Left ventricle myocardium inferior (tissue), 1 donor: ENCODE measurements at regions not wholly inside any gene's neighbourhood (a gene's known extent, or its start where the extent isn't known, plus 50 kb on each side); places are given as distances from the start of the nearest gene placed in this dataset.

Experiments
- DNase-seq: peaks from one replicate; pipeline ENCODE4 v3.0.0-alpha.2; 2020
- H3K27ac ChIP-seq: fragments of 200-600 bp; replicated peaks from 2 replicates; pipeline ENCODE4 v1.8.0; 2021
- H3K27me3 ChIP-seq: fragments of 200-600 bp; 2 replicates; pipeline ENCODE4 v1.8.0; 2021; ENCODE audit warnings: low read depth
- H3K36me3 ChIP-seq: fragments of 200-600 bp; 2 replicates; pipeline ENCODE4 v1.8.0; 2021
- H3K4me1 ChIP-seq: fragments of 200-600 bp; 2 replicates; pipeline ENCODE4 v1.8.0; 2021
- H3K4me3 ChIP-seq: fragments of 200-600 bp; 2 replicates; pipeline ENCODE4 v1.8.0; 2021; ENCODE audit warnings: mild to moderate bottlenecking, moderate library complexity
- H3K9me3 ChIP-seq: fragments of 200-600 bp; replicated peaks from 2 replicates; pipeline ENCODE4 v1.8.0; 2021
- intact Hi-C: fragments of 100-400 bp; cut with micrococcal nuclease; formaldehyde crosslinking; loops from one replicate; pipeline ENCODE4 v1.11.0; 2022
- TF ChIP-seq, protein P1 (sequence below): fragments of 200-600 bp; IDR thresholded peaks from 2 replicates; pipeline ENCODE4 v1.8.0; 2021; ENCODE audit warnings: antibody characterized with exemption, mild to moderate bottlenecking, borderline replicate concordance
- donor health status: DM: no; HTN: yes; CAD: no; lungs with severe emphysema.

- H3K27ac ChIP-seq: no peak overlapping the region
- H3K4me1 ChIP-seq: no peaks in the 10 kb centered on the region
- no peak overlapping the region for H3K4me3 ChIP-seq
- DNase-seq: no peak
- peaks cover 15% of the 10 kb centered on the region for H3K9me3 ChIP-seq
- no peaks in the 10 kb centered on the region for H3K27me3 ChIP-seq
- TF ChIP-seq, protein P1, sequence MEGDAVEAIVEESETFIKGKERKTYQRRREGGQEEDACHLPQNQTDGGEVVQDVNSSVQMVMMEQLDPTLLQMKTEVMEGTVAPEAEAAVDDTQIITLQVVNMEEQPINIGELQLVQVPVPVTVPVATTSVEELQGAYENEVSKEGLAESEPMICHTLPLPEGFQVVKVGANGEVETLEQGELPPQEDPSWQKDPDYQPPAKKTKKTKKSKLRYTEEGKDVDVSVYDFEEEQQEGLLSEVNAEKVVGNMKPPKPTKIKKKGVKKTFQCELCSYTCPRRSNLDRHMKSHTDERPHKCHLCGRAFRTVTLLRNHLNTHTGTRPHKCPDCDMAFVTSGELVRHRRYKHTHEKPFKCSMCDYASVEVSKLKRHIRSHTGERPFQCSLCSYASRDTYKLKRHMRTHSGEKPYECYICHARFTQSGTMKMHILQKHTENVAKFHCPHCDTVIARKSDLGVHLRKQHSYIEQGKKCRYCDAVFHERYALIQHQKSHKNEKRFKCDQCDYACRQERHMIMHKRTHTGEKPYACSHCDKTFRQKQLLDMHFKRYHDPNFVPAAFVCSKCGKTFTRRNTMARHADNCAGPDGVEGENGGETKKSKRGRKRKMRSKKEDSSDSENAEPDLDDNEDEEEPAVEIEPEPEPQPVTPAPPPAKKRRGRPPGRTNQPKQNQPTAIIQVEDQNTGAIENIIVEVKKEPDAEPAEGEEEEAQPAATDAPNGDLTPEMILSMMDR: no peak
- H3K36me3 ChIP-seq: no peaks in the 10 kb centered on the region
- intact Hi-C loops: no loop called here
These were observed 421.2 kb upstream of the NWD2 start for GRCh38 chr4:36823199-36823967.

GRCh38 chr4:36824682-36825081 is 419.9 kb upstream of the NWD2 start:
- peaks cover 18% of the 10 kb centered on the region for H3K9me3 ChIP-seq
- intact Hi-C loops: no loop called here
- no peak overlapping the region for H3K4me3 ChIP-seq
- TF ChIP-seq, protein P1: no peak
- no peak overlapping the region for H3K27ac ChIP-seq
- DNase-seq: no peak
- no peaks in the 10 kb centered on the region for H3K36me3 ChIP-seq
- H3K4me1 ChIP-seq: no peaks in the 10 kb centered on the region
- no peaks in the 10 kb centered on the region for H3K27me3 ChIP-seq

- intact Hi-C loops: no loop called here
- no peaks in the 10 kb centered on the region for H3K4me1 ChIP-seq
- H3K27ac ChIP-seq: no peak overlapping the region
- no peak for DNase-seq
- H3K9me3 ChIP-seq: no peaks in the 10 kb centered on the region
- H3K36me3 ChIP-seq: no peaks in the 10 kb centered on the region
- H3K27me3 ChIP-seq: no peaks in the 10 kb centered on the region
- TF ChIP-seq, protein P1: no peak
- no peak overlapping the region for H3K4me3 ChIP-seq
These were observed 409.3 kb upstream of the NWD2 start for GRCh38 chr4:36835246-36835645.

GRCh38 chr4:36841583-36842326 is 402.8 kb upstream of the NWD2 start:
- Histone ChIP-seq H3K27me3 (no peaks in the 10 kb centered on the region), H3K4me3 (no peak overlapping the region), H3K9me3 (no peaks in the 10 kb centered on the region), H3K36me3 (no peaks in the 10 kb centered on the region), H3K27ac (no peak overlapping the region), H3K4me1 (no peaks in the 10 kb centered on the region)
- TF ChIP-seq, protein P1: no peak
- DNase-seq: no peak
- intact Hi-C loops: no loop called here

DNA sequence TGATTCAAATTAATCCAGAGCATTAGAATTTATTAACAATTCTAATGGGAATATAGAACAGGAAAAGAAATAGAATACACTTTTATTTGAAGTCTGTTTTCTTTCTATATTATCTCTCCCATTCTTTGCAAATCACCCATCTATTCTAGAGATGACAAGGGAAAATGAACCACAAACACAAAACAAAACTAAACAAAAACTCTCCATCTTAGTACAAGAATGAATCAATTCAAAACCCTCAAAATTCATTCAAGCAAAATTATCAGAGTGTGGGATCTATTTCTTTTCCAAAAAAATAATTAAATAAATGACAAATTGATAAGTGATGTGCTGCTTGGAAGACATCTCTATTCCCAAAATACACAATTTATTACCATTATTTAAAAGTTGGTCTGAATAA is 400.1 kb upstream of the NWD2 start:
- H3K36me3 ChIP-seq: no peaks in the 10 kb centered on the region
- no peak for DNase-seq
- H3K27ac ChIP-seq: no peak overlapping the region
- no peaks in the 10 kb centered on the region for H3K27me3 ChIP-seq
- no peaks in the 10 kb centered on the region for H3K9me3 ChIP-seq
- no peak overlapping the region for H3K4me3 ChIP-seq
- H3K4me1 ChIP-seq: no peaks in the 10 kb centered on the region
- TF ChIP-seq, protein P1: no peak
- intact Hi-C loops: no loop called here
